CD4-positive, alpha-beta T cell (primary cell): ENCODE measurements at regions not wholly inside any gene's neighbourhood (a gene's known extent, or its start where the extent isn't known, plus 50 kb on each side); places are given as distances from the start of the nearest gene placed in this dataset.

ENCODE experiments used
- ATAC-seq: fragments of 200-7000 bp; cut with Tn5 transposase; one replicate; pipeline ENCODE4 v1.10.0; 2022; ENCODE audit warnings: mild to moderate bottlenecking; ENCODE audit not compliant: poor library complexity
- CTCF ChIA-PET: fragments of 350-600 bp; sonication (Branson Sonifier 250); formaldehyde crosslinking; loops from one replicate; lab custom pipeline; 2021; ENCODE audit warnings: antibody characterized with exemption, inconsistent platforms; lab: Charles Lee
- POLR2A ChIA-PET: fragments of 350-600 bp; sonication (Branson Sonifier 250); formaldehyde crosslinking; loops from one replicate; lab custom pipeline; 2021; ENCODE audit warnings: antibody characterized with exemption, inconsistent platforms; lab: Charles Lee
- DNase-seq, 14 experiments: peaks; one replicate each; pipeline ENCODE4 v3.0.0-alpha.2; 2013 to 2020; ENCODE audit warnings: mixed read lengths in 2 of 14
- H3K27ac ChIP-seq, 2 donors: one replicate each; pipeline versions ENCODE4 v1.5.1 to v1.7.0; 2013; ENCODE audit warnings: low read length in 2 of 2, low read depth in 1 of 2, mild to moderate bottlenecking in 1 of 2
- H3K27me3 ChIP-seq, 2 experiments: 1 replicate in 1 of 2; 2 replicates in 1 of 2; pipeline versions ENCODE4 v1.6.1 to v1.7.0; 2013; ENCODE audit warnings: low read length in 2 of 2, control low read depth in 1 of 2, mild to moderate bottlenecking in 1 of 2, moderate library complexity in 1 of 2; ENCODE audit not compliant: insufficient read depth in 2 of 2, control insufficient read depth in 1 of 2
- H3K36me3 ChIP-seq: one replicate; pipeline ENCODE4 v1.6.1; 2013; ENCODE audit warnings: low read length, control low read depth; ENCODE audit not compliant: insufficient read depth
- H3K4me1 ChIP-seq: one replicate; pipeline ENCODE4 v1.6.1; 2013; ENCODE audit warnings: low read length, control low read depth; ENCODE audit not compliant: insufficient read depth
- H3K4me3 ChIP-seq: one replicate; pipeline ENCODE4 v1.5.1; 2013; ENCODE audit warnings: mild to moderate bottlenecking, low read length, moderate library complexity
- H3K9me3 ChIP-seq, 2 experiments: 1 replicate in 1 of 2; 2 replicates in 1 of 2; pipeline versions ENCODE4 v1.6.1 to v1.7.0; 2013; ENCODE audit warnings: low read length in 2 of 2, mild to moderate bottlenecking in 2 of 2, control low read depth in 1 of 2, moderate library complexity in 1 of 2; ENCODE audit not compliant: control insufficient read depth in 1 of 2, insufficient read depth in 1 of 2
- H3K27ac Mint-ChIP-seq: one replicate; pipeline ENCODE4 v1.8.0; 2020; ENCODE audit warnings: mixed read lengths
- H3K27me3 Mint-ChIP-seq: one replicate; pipeline ENCODE4 v1.8.0; 2021; ENCODE audit warnings: mixed read lengths
- H3K36me3 Mint-ChIP-seq: one replicate; pipeline ENCODE4 v1.8.0; 2021; ENCODE audit warnings: low read depth, mixed read lengths
- H3K4me1 Mint-ChIP-seq: one replicate; pipeline ENCODE4 v1.8.0; 2021; ENCODE audit warnings: low read depth, mixed read lengths
- H3K4me3 Mint-ChIP-seq: one replicate; pipeline ENCODE4 v1.8.0; 2020; ENCODE audit warnings: mild to moderate bottlenecking, mixed read lengths
- H3K9me3 Mint-ChIP-seq: one replicate; pipeline ENCODE4 v1.8.0; 2020; ENCODE audit warnings: mixed read lengths
- intact Hi-C, 2 experiments: fragments of 100-400 bp; cut with DNase I in 1 of 2; cut with micrococcal nuclease in 1 of 2; formaldehyde crosslinking; loops; one replicate each; pipeline versions ENCODE4 v1.15.1 to v1.9.0; 2023 to 2025; cut with DNase I, micrococcal nuclease
- TF ChIP-seq, protein P1 (sequence below): fragments of 200-600 bp; IDR thresholded peaks from one replicate; pipeline ENCODE4 v1.8.0; 2022; ENCODE audit warnings: antibody characterized with exemption, mild to moderate bottlenecking

DNA sequence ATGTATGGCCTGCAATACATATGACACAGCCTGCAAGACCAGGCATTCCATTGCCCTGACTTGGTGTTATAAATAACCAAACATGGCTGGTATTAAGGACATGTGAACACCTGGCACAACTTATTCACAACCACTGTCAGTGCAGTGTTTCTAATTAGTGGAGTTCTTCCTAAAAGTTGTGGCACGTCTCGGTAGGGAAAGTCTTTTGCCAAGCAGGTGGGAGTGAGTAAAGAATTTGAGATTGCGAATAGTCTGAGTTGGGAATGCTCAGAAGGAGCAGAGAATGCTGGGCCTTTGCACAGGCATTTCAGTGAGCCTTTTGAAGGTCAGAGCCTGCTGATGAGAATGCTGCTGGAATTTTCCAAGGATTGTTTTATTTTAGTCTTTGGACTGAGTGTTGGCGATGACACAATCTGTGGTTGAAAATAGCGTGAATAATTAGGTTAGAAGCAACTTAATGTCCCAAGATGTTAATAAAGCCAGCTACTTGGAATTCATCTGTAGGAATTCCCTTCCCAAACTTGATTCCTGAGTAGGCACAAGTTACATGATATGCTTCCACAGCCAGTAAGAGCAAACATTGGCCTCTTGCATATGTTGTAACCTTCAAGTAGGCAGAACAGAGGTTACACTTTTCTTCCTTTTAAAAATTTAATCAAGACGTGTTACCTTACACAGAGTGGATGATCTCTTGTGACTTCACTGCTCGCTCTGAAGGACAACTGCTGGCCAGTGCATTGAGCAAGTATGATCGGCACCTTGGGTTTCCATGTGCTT lies 83.6 kb upstream of the PGRMC2 start:
- Mint-ChIP-seq H3K36me3 (no peaks in the 10 kb centered on the region), H3K9me3 (peaks cover 3% of the 10 kb centered on the region), H3K4me1 (no peaks in the 10 kb centered on the region), H3K4me3 (no peak overlapping the region), H3K27me3 (no peaks in the 10 kb centered on the region), H3K27ac (no peak overlapping the region)
- H3K9me3 ChIP-seq: peaks cover 0 to 5% of the 10 kb centered on the region in 2 experiments
- H3K4me3 ChIP-seq: no peak overlapping the region
- POLR2A ChIA-PET: no interaction called here
- H3K27ac ChIP-seq: no peak overlapping the region
- H3K27me3 ChIP-seq: no peaks in the 10 kb centered on the region
- no peaks in the 10 kb centered on the region for H3K4me1 ChIP-seq
- no peak for DNase-seq
- no peak for ATAC-seq
- TF ChIP-seq, protein P1, sequence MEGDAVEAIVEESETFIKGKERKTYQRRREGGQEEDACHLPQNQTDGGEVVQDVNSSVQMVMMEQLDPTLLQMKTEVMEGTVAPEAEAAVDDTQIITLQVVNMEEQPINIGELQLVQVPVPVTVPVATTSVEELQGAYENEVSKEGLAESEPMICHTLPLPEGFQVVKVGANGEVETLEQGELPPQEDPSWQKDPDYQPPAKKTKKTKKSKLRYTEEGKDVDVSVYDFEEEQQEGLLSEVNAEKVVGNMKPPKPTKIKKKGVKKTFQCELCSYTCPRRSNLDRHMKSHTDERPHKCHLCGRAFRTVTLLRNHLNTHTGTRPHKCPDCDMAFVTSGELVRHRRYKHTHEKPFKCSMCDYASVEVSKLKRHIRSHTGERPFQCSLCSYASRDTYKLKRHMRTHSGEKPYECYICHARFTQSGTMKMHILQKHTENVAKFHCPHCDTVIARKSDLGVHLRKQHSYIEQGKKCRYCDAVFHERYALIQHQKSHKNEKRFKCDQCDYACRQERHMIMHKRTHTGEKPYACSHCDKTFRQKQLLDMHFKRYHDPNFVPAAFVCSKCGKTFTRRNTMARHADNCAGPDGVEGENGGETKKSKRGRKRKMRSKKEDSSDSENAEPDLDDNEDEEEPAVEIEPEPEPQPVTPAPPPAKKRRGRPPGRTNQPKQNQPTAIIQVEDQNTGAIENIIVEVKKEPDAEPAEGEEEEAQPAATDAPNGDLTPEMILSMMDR: no peak
- CTCF ChIA-PET: no interaction called here
- no peaks in the 10 kb centered on the region for H3K36me3 ChIP-seq
- intact Hi-C loops: no loop called here

DNA sequence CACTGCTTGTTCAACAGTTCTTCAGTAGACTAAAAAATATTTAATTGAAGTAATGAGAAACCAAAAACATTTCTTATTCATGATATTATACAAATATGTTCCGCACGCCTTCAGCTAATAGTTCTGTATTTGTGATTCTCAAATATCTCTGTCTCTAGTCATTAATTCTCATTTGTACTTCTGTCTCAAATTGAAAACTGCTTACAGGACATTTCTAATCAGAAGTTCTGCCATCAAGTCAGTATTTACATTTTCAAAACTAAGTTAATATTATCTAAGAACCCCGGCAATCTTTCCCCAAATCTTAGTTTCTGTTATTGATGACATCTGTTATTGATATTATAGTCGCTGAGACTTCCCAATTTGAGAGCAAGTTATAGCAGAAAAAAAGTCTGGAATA lies 78.6 kb upstream of the PGRMC2 start:
- Histone ChIP-seq H3K27ac (no peak overlapping the region), H3K4me1 (no peaks in the 10 kb centered on the region), H3K9me3 (peaks cover 0 to 5% of the 10 kb centered on the region in 2 experiments), H3K27me3 (no peaks in the 10 kb centered on the region), H3K36me3 (no peaks in the 10 kb centered on the region), H3K4me3 (no peak overlapping the region)
- intact Hi-C loops: no loop called here
- Mint-ChIP-seq H3K27ac (no peak overlapping the region), H3K36me3 (no peaks in the 10 kb centered on the region), H3K4me1 (no peaks in the 10 kb centered on the region), H3K4me3 (no peak overlapping the region), H3K9me3 (peaks cover 1% of the 10 kb centered on the region), H3K27me3 (no peaks in the 10 kb centered on the region)
- ATAC-seq: no peak
- TF ChIP-seq, protein P1: no peak
- CTCF ChIA-PET: no interaction called here
- DNase-seq: no peak
- POLR2A ChIA-PET: no interaction called here

- no peaks in the 10 kb centered on the region for H3K36me3 Mint-ChIP-seq
- no peak overlapping the region for H3K4me3 Mint-ChIP-seq
- no peaks in the 10 kb centered on the region for H3K4me1 ChIP-seq
- H3K4me3 ChIP-seq: no peak overlapping the region
- no peak for ATAC-seq
- TF ChIP-seq, protein P1: no peak
- H3K27me3 ChIP-seq: no peaks in the 10 kb centered on the region
- peaks cover 0 to 5% of the 10 kb centered on the region in 2 experiments for H3K9me3 ChIP-seq
- no peak overlapping the region for H3K27ac ChIP-seq
- H3K36me3 ChIP-seq: no peaks in the 10 kb centered on the region
- ChIA-PET CTCF (no interaction called here), POLR2A (no interaction called here)
- no peak for DNase-seq
- intact Hi-C loops: no loop called here
- no peaks in the 10 kb centered on the region for H3K9me3 Mint-ChIP-seq
- no peaks in the 10 kb centered on the region for H3K4me1 Mint-ChIP-seq
- no peak overlapping the region for H3K27ac Mint-ChIP-seq
- no peaks in the 10 kb centered on the region for H3K27me3 Mint-ChIP-seq
Observed at GRCh38 chr4:128364565-128364964, 77.0 kb upstream of the PGRMC2 start.
